ENCODE measurements at regions not wholly inside any gene's neighbourhood (a gene's known extent, or its start where the extent isn't known, plus 50 kb on each side); places are given as distances from the start of the nearest gene placed in this dataset.

- TF ChIP-seq HIC1 (tag by site-specific recombination; IDR thresholded peaks at IDR 0.05) (no peak), ZFP3 (tag by site-specific recombination; IDR thresholded peaks at IDR 0.05; ENCODE audit: low read depth) (no peak), SCRT2 (tag by site-specific recombination; IDR thresholded peaks at IDR 0.05) (no peak), ZNF157 (tag by site-specific recombination; IDR thresholded peaks at IDR 0.05) (no peak), ZNF221 (tag by site-specific recombination; IDR thresholded peaks at IDR 0.05; ENCODE audit: borderline replicate concordance) (no peak), ZNF791 (tag by site-specific recombination; IDR thresholded peaks at IDR 0.05) (no peak), ZEB2 (tag by site-specific recombination; IDR thresholded peaks at IDR 0.05) (no peak), ZNF692 (tag by site-specific recombination; IDR thresholded peaks at IDR 0.05) (no peak), ZNF426 (tag by site-specific recombination; IDR thresholded peaks at IDR 0.05) (no peak)
Observed at GRCh38 chr4:13982010-13982409, 354.5 kb upstream of the BOD1L1 start (continued).

GRCh38 chr4:13983189-13983790, 355.8 kb upstream of the BOD1L1 start:
- Histone ChIP-seq H3K36me3 (ENCODE audit: control insufficient read depth in 2 of 2, insufficient read depth in 1 of 2, low read length in 2 of 2) (no peaks in the 10 kb centered on the region), H3K27ac (ENCODE audit: extremely low read depth, low read depth, low read length) (no peak overlapping the region), H3K4me3 (ENCODE audit: low read depth, low read length) (no peak overlapping the region), H3K9me3 (ENCODE audit: control insufficient read depth, insufficient read depth, low read depth, low read length) (no peaks in the 10 kb centered on the region), H3K4me1 (ENCODE audit: control insufficient read depth, insufficient read depth, low read length) (no peaks in the 10 kb centered on the region)
- ChIA-PET CTCF (no interaction called here), POLR2A (no interaction called here)
- TF ChIP-seq ELK4 (IDR thresholded peaks at IDR 0.05; ENCODE audit: borderline replicate concordance, low read depth, low read length) (no peak), ZNF311 (tag by site-specific recombination; IDR thresholded peaks at IDR 0.05; ENCODE audit: borderline replicate concordance) (no peak), ZNF394 (tag by site-specific recombination; IDR thresholded peaks at IDR 0.05; ENCODE audit: borderline replicate concordance) (no peak), ZNF658 (tag by site-specific recombination; IDR thresholded peaks at IDR 0.05) (no peak), ZNF140 (tag by site-specific recombination; IDR thresholded peaks at IDR 0.05) (no peak), FEZF1 (tag by site-specific recombination; IDR thresholded peaks at IDR 0.05) (no peak), MEIS1 (CRISPR knock-in tag; IDR thresholded peaks at IDR 0.05; ENCODE audit: borderline replicate concordance) (no peak), ZNF37A (tag by site-specific recombination; IDR thresholded peaks at IDR 0.05) (no peak), GFI1B (tag by site-specific recombination; IDR thresholded peaks at IDR 0.05) (no peak), ZNF777 (tag by site-specific recombination; IDR thresholded peaks at IDR 0.05; ENCODE audit: borderline replicate concordance) (no peak), ZFP41 (tag by site-specific recombination; IDR thresholded peaks at IDR 0.05; ENCODE audit: borderline replicate concordance) (no peak), KLF8 (tag by site-specific recombination; IDR thresholded peaks at IDR 0.05) (no peak), KLF17 (tag by site-specific recombination; IDR thresholded peaks at IDR 0.05) (no peak)

Data from HEK293 (cell line).